Retina (tissue), 1 donor: ENCODE measurements at regions not wholly inside any gene's neighbourhood (a gene's known extent, or its start where the extent isn't known, plus 50 kb on each side); places are given as distances from the start of the nearest gene placed in this dataset.
"Not testable (repeated sequence)": the region's sequence is repeated elsewhere in the genome, so short reads cannot be mapped to it uniquely, and the experiment has no call there.

Experiments
- DNase-seq: peaks from one replicate; pipeline ENCODE4 v3.0.0-alpha.2; 2016

- no peak for DNase-seq
Observed at GRCh38 chr12:131444220-131445164, 266.4 kb upstream of the SFSWAP start.

GRCh38 chr12:131445184-131445774, 265.6 kb upstream of the SFSWAP start:
- no peak for DNase-seq

GRCh38 chr12:131445795-131446194, 265.1 kb upstream of the SFSWAP start:
- DNase-seq: no peak

- DNase-seq: not testable (repeated sequence)
Observed at GRCh38 chr12:131447636-131448035, 263.3 kb upstream of the SFSWAP start.

- DNase-seq: no peak
Observed at GRCh38 chr12:131448254-131448795, 262.6 kb upstream of the SFSWAP start.

- DNase-seq: no peak
Observed at GRCh38 chr12:131449027-131449426, 261.9 kb upstream of the SFSWAP start.

GRCh38 chr12:131452444-131452860, 258.4 kb upstream of the SFSWAP start:
- DNase-seq: no peak

GRCh38 chr12:131454418-131455217, 256.3 kb upstream of the SFSWAP start:
- DNase-seq: peak; percentile 82

GRCh38 chr12:131455218-131455506, 255.7 kb upstream of the SFSWAP start:
- no peak for DNase-seq

- DNase-seq: no peak
Observed at GRCh38 chr12:131455581-131456110, 255.2 kb upstream of the SFSWAP start.

- no peak for DNase-seq
Observed at GRCh38 chr12:131456301-131457027, 254.4 kb upstream of the SFSWAP start.

- no peak for DNase-seq
Observed at GRCh38 chr12:131457028-131457310, 253.9 kb upstream of the SFSWAP start.

- DNase-seq: no peak
Observed at GRCh38 chr12:131457331-131458047, 253.4 kb upstream of the SFSWAP start.

- DNase-seq: no peak
Observed at GRCh38 chr12:131458048-131458374, 252.9 kb upstream of the SFSWAP start.

- no peak for DNase-seq
Observed at GRCh38 chr12:131458931-131459772, 251.7 kb upstream of the SFSWAP start.

- DNase-seq: no peak
Observed at GRCh38 chr12:131459773-131460365, 251.0 kb upstream of the SFSWAP start.

- no peak for DNase-seq
Observed at GRCh38 chr12:131460520-131460919, 250.4 kb upstream of the SFSWAP start.

- no peak for DNase-seq
Observed at GRCh38 chr12:131461096-131461495, 249.8 kb upstream of the SFSWAP start.

- DNase-seq: no peak
Observed at GRCh38 chr12:131463174-131463573, 247.7 kb upstream of the SFSWAP start.

GRCh38 chr12:131464081-131464480, 246.8 kb upstream of the SFSWAP start:
- DNase-seq: no peak

GRCh38 chr12:131466306-131466705, 244.6 kb upstream of the SFSWAP start:
- no peak for DNase-seq
